ENCODE measurements at regions not wholly inside any gene's neighbourhood (a gene's known extent, or its start where the extent isn't known, plus 50 kb on each side); places are given as distances from the start of the nearest gene placed in this dataset.

- H3K27ac ChIP-seq, result no peak overlapping the region
- TF ChIP-seq ZFX (IDR thresholded peaks at IDR 0.05) (no peak), CTCF (conservative IDR thresholded peaks at IDR 0.05) (no peak)
Observed at GRCh38 chr12:91824991-91825390, 320.7 kb downstream of the BTG1 start.

- H3K27ac ChIP-seq, result no peak overlapping the region
- TF ChIP-seq CTCF (conservative IDR thresholded peaks at IDR 0.05) (no peak), ZFX (IDR thresholded peaks at IDR 0.05) (no peak)
Observed at GRCh38 chr12:91819132-91819447, 326.6 kb downstream of the BTG1 start.

- no peak overlapping the region; the same call in 1 of the 2 replicates for H3K27ac ChIP-seq
- TF ChIP-seq CTCF (conservative IDR thresholded peaks at IDR 0.05) (no peak), ZFX (IDR thresholded peaks at IDR 0.05) (no peak)
Observed at GRCh38 chr12:91818227-91819131, 327.2 kb downstream of the BTG1 start.

GRCh38 chr12:91817517-91817916 is 328.1 kb downstream of the BTG1 start:
- TF ChIP-seq ZFX (IDR thresholded peaks at IDR 0.05) (no peak), CTCF (conservative IDR thresholded peaks at IDR 0.05) (peak; percentile 7; the same call in 1 of the 2 replicates)
- H3K27ac ChIP-seq, result no peak overlapping the region; the same call in 1 of the 2 replicates

GRCh38 chr12:91813701-91814100 is 331.9 kb downstream of the BTG1 start:
- TF ChIP-seq ZFX (IDR thresholded peaks at IDR 0.05), result no peak
- no peak for TF ChIP-seq CTCF (conservative IDR thresholded peaks at IDR 0.05)

GRCh38 chr12:91811481-91812287 is 334.0 kb downstream of the BTG1 start:
- TF ChIP-seq CTCF (conservative IDR thresholded peaks at IDR 0.05) (peak; percentile 82), ZFX (IDR thresholded peaks at IDR 0.05) (no peak)
- H3K27ac ChIP-seq, result no peak overlapping the region

More at GRCh38 chr12:91813701-91814100, 331.9 kb downstream of the BTG1 start:
- no peak overlapping the region for H3K27ac ChIP-seq
